Rectal smooth muscle tissue (tissue), 1 donor: ENCODE measurements at regions not wholly inside any gene's neighbourhood (a gene's known extent, or its start where the extent isn't known, plus 50 kb on each side); places are given as distances from the start of the nearest gene placed in this dataset.

Experiments
- H3K27ac ChIP-seq: one replicate; pipeline ENCODE4 v1.7.0; 2013; ENCODE audit warnings: low read depth, low read length, inconsistent platforms
- H3K27me3 ChIP-seq: one replicate; pipeline ENCODE4 v1.7.0; 2013; ENCODE audit warnings: low read length; ENCODE audit not compliant: control insufficient read depth, insufficient read depth
- H3K36me3 ChIP-seq: one replicate; pipeline ENCODE4 v1.7.0; 2013; ENCODE audit warnings: low read length; ENCODE audit not compliant: control insufficient read depth, insufficient read depth
- H3K4me1 ChIP-seq: one replicate; pipeline ENCODE4 v1.7.0; 2013; ENCODE audit warnings: low read length; ENCODE audit not compliant: control insufficient read depth, insufficient read depth
- H3K4me3 ChIP-seq: one replicate; pipeline ENCODE4 v1.7.0; 2013; ENCODE audit warnings: low read length
- H3K9ac ChIP-seq: one replicate; pipeline ENCODE4 v1.7.0; 2013; ENCODE audit warnings: low read length

GRCh38 chr9:75715360-75715759 lies 175.1 kb upstream of the PCSK5 start:
- Histone ChIP-seq H3K36me3 (no peaks in the 10 kb centered on the region), H3K4me3 (no peak overlapping the region), H3K27ac (no peak overlapping the region), H3K9ac (no peak overlapping the region), H3K27me3 (no peaks in the 10 kb centered on the region), H3K4me1 (no peaks in the 10 kb centered on the region)

DNA sequence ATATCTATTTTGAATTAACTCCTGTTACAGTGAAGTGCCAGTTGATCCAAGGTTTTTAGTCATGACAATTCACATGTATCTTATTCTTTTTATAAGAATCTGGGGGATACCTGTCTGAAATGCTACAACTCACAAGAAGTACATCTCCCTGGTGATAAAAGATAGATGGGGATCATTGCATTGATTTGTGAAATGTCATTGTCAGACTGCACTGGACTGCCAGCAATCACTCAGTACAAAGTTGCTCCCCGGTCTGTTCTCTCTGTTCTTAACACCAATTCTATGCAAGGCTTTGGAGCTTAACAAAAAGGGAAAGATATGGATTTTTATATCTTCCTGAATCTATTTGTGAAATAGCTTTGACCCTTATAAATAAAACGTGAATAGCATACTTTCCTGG lies 171.8 kb upstream of the PCSK5 start:
- Histone ChIP-seq H3K36me3 (no peaks in the 10 kb centered on the region), H3K4me3 (no peak overlapping the region), H3K4me1 (no peaks in the 10 kb centered on the region), H3K27ac (no peak overlapping the region), H3K27me3 (no peaks in the 10 kb centered on the region), H3K9ac (no peak overlapping the region)

GRCh38 chr9:75728391-75728790 lies 162.1 kb upstream of the PCSK5 start:
- Histone ChIP-seq H3K4me1 (no peaks in the 10 kb centered on the region), H3K36me3 (no peaks in the 10 kb centered on the region), H3K27ac (no peak overlapping the region)

DNA sequence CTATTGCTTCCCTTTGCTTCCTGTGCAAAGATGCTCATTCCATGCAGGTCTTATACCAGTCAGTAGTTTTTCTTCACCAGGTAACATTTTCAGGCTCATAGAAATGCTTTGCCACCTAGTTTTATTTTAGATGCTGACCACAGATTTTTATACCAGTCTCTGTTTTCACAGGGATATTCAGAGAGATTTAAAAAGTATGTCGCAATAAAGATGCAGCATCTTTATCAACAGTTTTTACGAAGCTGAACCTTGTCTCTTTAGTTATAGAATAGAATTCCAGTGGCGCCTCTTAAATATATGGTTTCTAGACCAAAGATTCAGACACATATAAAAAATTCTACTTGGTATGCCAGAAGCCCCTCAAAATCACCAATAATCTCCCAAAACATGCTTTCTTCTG lies 155.7 kb upstream of the PCSK5 start:
- Histone ChIP-seq H3K27me3 (no peaks in the 10 kb centered on the region), H3K4me3 (no peak overlapping the region), H3K4me1 (no peaks in the 10 kb centered on the region), H3K36me3 (no peaks in the 10 kb centered on the region), H3K9ac (no peak overlapping the region), H3K27ac (no peak overlapping the region)

More at GRCh38 chr9:75728391-75728790, 162.1 kb upstream of the PCSK5 start:
- Histone ChIP-seq H3K9ac (no peak overlapping the region), H3K4me3 (no peak overlapping the region), H3K27me3 (no peaks in the 10 kb centered on the region)

DNA sequence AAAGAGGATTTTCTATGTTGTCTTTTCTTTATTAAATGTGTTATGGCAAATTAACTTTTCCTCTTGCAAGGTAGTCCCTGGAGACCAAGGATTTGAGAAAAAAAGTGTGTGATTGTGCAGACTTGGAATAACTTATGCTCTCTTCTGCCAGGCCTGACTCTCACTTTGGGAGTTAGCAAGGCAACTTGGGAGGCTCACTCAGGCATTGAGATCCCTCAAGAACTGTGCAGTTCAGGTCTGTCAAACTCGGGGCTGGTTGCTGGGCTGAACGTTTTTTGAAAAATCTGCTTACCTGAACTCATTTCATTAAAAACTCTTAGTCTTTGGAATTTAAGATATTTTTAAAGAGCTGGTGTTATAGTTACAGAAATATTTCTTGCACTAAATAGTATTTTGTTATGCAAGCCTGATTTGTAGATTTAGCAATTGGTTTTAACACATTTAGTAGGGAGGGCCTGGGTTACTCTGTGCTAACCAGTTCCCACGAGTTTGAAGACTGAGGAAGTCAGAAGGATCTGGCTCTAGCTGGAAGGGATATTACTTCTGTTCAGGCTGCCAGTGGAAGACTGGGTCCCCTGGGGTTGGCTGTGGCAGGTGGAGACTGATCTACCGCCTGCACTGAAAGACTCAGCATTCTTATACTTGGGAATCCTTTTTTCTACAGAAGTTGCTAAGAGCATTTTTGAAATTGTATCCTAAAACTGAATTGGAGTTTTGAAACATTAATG lies 150.4 kb upstream of the PCSK5 start:
- no peak overlapping the region for H3K4me3 ChIP-seq
- no peaks in the 10 kb centered on the region for H3K36me3 ChIP-seq
- H3K27me3 ChIP-seq, result no peaks in the 10 kb centered on the region
- H3K4me1 ChIP-seq, result no peaks in the 10 kb centered on the region
- H3K27ac ChIP-seq, result no peak overlapping the region
- H3K9ac ChIP-seq, result no peak overlapping the region

- Histone ChIP-seq H3K9ac (no peak overlapping the region), H3K4me3 (no peak overlapping the region), H3K27me3 (no peaks in the 10 kb centered on the region), H3K4me1 (no peaks in the 10 kb centered on the region), H3K36me3 (no peaks in the 10 kb centered on the region), H3K27ac (no peak overlapping the region)
These were observed 146.6 kb upstream of the PCSK5 start for GRCh38 chr9:75743855-75744254.

DNA sequence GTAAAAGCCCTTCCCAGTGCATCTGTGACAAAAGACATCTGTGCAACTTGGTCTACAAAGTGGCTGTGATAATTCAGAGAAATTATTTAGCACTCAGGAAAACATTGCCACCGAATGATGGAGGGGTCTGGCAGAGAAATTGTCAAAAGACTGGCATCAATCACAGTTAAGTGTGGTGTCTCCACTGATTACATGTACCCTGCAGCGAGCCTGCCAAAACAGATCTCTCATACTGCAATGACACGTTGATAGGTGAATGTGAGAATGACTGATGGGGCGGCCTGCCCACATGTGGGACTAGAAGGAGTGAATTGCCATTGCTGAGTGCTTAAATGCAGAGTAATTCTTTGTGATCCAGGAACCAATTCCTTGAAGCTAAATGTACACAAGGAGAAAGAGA lies 136.4 kb upstream of the PCSK5 start:
- H3K27me3 ChIP-seq, result no peaks in the 10 kb centered on the region
- H3K4me1 ChIP-seq, result no peaks in the 10 kb centered on the region
- H3K4me3 ChIP-seq, result no peak overlapping the region
- no peak overlapping the region for H3K9ac ChIP-seq
- no peaks in the 10 kb centered on the region for H3K36me3 ChIP-seq
- H3K27ac ChIP-seq, result no peak overlapping the region

DNA sequence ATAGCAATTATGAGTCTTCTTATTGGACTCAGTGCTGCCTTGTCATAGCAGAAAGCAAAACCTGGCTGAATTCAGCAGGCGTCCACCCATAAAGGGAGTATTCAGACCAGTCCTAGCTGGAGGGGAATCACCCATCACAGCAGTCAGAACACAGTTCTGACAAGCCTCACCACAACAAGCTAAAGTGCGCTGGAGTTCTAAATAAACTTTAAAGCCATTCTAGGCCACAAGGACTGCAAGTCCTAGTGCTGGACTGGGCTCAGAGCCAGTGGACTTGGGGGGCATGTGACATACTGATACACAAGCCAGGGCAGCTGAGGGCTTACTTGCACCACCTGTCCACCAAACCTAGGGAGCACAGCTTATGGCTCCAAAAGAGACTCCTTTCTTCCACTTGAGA lies 115.3 kb upstream of the PCSK5 start:
- Histone ChIP-seq H3K4me3 (no peak overlapping the region), H3K9ac (no peak overlapping the region), H3K27me3 (no peaks in the 10 kb centered on the region), H3K36me3 (no peaks in the 10 kb centered on the region), H3K27ac (no peak overlapping the region), H3K4me1 (no peaks in the 10 kb centered on the region)

DNA sequence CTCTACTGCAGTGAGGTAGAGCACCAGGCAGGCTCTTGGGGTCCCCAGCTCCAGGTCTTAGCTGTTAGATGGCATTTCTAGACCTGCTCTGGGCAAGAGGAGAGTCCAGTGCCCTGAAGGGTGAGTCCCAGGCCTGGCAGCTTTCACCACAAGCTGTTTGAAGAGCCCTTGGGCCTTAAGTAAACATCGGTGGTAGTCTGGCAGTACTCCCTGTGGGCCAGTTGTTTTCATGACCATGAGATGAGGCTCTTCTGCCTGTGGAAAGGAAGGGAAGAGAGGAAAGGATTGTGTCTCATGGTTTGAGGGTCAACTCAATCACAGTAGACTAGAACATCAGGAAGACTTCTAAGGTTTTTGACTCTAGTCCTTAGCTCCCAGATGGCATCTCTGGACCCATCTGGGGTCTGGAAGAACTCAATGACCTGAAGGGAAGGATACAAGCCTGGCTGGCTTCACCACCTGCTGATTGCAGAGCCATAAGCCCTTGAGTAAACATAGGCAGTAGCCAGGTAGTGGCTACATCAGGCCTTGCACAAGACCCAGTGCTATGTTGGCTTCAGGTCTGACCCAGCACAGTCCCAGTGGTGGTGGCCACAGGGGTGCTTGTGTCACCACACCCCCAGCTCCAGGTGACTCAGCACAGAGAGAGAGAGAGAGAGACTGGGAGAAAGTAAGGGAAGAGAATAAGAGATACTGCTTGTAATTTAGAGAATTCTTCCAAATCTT lies 114.3 kb upstream of the PCSK5 start:
- no peaks in the 10 kb centered on the region for H3K36me3 ChIP-seq

DNA sequence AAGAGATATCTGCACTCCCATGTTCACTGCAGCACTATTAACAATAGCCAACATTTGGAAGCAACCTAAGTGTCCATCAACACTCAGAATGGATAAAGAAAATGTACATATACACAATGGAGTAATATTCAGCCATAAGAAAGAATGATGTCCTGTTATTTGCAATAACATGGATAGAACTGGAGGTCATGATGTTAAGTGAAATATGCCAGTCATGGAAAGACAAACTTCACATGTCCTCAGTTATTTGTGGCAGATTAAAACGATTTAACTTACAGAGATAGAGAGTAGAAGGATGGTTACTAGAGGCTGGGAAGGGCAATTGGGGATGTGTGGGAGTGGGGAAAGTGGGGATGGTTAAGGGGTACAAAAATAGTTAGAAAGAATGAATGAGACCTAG lies 110.3 kb upstream of the PCSK5 start:
- Histone ChIP-seq H3K4me1 (no peaks in the 10 kb centered on the region), H3K27me3 (no peaks in the 10 kb centered on the region), H3K36me3 (no peaks in the 10 kb centered on the region), H3K9ac (no peak overlapping the region), H3K27ac (no peak overlapping the region), H3K4me3 (no peak overlapping the region)

More for the DNA sequence above, 114.3 kb upstream of the PCSK5 start:
- H3K9ac ChIP-seq, result no peak overlapping the region
- H3K27ac ChIP-seq, result no peak overlapping the region
- no peaks in the 10 kb centered on the region for H3K27me3 ChIP-seq
- H3K4me1 ChIP-seq, result no peaks in the 10 kb centered on the region
- H3K4me3 ChIP-seq, result no peak overlapping the region

DNA sequence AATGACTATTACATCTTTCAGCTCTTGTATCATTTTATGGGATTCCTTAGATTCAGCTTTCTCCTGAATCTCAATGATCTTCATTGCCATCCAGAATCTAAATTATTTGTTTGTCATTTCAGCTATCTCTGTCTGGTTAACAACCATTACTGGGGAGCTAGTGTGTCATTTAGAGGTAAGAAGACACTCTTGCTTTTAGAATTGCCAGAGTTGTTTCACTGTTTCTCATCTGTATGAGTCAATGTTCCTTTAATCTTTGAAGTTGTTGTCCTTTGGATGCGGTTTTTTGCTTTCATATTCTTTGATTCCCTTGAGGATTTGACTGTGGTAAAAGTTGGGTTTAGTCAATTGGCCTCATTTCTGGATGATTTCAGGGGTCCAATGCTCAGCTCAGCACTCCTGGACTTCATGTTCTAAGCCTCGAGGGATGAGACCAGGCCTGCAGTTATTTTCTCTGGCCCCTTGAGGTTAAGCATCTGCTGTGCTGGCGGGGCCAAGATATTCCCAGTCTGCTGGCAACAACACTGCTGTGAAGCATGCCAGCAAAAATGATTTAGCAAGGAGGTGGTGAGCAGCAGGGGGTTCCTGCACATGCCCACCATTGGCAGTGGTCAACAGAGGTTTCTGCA lies 102.4 kb upstream of the PCSK5 start:
- Histone ChIP-seq H3K4me3 (no peak overlapping the region), H3K9ac (no peak overlapping the region), H3K4me1 (no peaks in the 10 kb centered on the region), H3K27ac (no peak overlapping the region), H3K27me3 (no peaks in the 10 kb centered on the region), H3K36me3 (no peaks in the 10 kb centered on the region)

DNA sequence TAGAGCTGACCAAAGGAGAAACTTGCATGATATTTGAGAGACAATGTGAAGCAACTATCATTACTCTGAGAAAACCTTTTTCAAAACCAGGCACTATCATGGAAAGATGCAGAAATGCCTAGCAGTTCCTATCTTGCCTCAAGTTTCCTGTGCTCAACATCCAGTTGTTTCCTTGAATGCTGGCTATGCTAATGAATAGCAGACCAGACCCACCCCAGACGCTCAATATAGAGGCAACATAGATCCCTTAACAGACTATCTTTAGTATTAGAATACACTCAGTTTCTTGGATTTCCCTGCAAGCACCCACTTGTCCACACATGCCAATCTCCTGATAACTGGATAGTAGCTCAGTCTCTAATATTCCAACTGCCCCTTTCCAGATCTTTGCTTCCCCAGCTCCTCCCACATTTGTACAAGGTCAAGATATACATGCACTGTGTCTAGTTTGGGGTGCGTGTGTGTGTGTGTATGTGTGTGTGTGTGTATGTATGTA lies 93.3 kb upstream of the PCSK5 start:
- Histone ChIP-seq H3K4me3 (no peak overlapping the region), H3K9ac (no peak overlapping the region), H3K36me3 (no peaks in the 10 kb centered on the region), H3K27me3 (no peaks in the 10 kb centered on the region), H3K27ac (no peak overlapping the region), H3K4me1 (no peaks in the 10 kb centered on the region)
